Gastrocnemius medialis (tissue), 4 donors: ENCODE measurements at regions not wholly inside any gene's neighbourhood (a gene's known extent, or its start where the extent isn't known, plus 50 kb on each side); places are given as distances from the start of the nearest gene placed in this dataset.

ENCODE experiments used
- POLR2A ChIP-seq, 2 donors: fragments of 450-650 bp; IDR thresholded peaks; one replicate each; pipeline ENCODE4 v1.6.1; 2017; ENCODE audit warnings: antibody characterized with exemption in 2 of 2, mild to moderate bottlenecking in 2 of 2, moderate library complexity in 2 of 2
- TF ChIP-seq, protein P1 (sequence below), 5 experiments: fragments of 450-650 bp in 3 of 5; fragments of 200-600 bp in 2 of 5; sonication (generic) in 2 of 5; IDR thresholded peaks in 4 of 5; conservative IDR thresholded peaks in 1 of 5; 1 replicate in 4 of 5; 2 replicates in 1 of 5; pipeline ENCODE4 v1.5.1; 2016 to 2019; ENCODE audit warnings: antibody characterized with exemption in 5 of 5, mild to moderate bottlenecking in 3 of 5, moderate library complexity in 3 of 5

DNA sequence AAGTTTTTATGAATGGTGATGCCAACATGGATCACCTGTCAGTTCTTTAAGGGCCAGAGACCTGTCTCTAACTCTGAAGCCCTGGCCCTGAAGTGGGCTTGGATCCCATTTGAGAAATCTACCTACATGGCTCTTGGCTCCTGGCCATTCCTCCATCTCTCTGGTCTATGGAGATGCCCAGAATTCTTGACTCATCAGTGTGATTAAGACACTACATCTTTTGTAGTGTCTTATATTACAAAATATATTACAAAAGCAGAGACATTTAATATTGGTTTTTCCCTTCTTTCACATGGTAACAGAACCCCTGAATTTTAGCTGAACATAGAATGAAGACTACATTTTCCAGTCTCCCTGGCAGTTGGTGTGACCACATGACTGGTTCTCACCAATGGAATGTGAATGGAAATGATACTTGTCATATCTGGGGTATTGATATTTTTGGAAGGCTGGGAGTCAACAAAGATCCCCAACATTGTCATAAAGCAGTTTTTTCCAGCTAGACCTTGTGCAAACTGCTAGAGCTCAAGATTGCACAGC, 198.3 kb downstream of the SREK1 start:
- TF ChIP-seq, protein P1, sequence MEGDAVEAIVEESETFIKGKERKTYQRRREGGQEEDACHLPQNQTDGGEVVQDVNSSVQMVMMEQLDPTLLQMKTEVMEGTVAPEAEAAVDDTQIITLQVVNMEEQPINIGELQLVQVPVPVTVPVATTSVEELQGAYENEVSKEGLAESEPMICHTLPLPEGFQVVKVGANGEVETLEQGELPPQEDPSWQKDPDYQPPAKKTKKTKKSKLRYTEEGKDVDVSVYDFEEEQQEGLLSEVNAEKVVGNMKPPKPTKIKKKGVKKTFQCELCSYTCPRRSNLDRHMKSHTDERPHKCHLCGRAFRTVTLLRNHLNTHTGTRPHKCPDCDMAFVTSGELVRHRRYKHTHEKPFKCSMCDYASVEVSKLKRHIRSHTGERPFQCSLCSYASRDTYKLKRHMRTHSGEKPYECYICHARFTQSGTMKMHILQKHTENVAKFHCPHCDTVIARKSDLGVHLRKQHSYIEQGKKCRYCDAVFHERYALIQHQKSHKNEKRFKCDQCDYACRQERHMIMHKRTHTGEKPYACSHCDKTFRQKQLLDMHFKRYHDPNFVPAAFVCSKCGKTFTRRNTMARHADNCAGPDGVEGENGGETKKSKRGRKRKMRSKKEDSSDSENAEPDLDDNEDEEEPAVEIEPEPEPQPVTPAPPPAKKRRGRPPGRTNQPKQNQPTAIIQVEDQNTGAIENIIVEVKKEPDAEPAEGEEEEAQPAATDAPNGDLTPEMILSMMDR (IDR thresholded peaks at IDR 0.05 in 4 of 5, conservative IDR thresholded peaks at IDR 0.05 in 1 of 5) = no peak
- no peak for TF ChIP-seq POLR2A (IDR thresholded peaks at IDR 0.05)
